ENCODE measurements at regions not wholly inside any gene's neighbourhood (a gene's known extent, or its start where the extent isn't known, plus 50 kb on each side); places are given as distances from the start of the nearest gene placed in this dataset.
"Not testable (repeated sequence)": the region's sequence is repeated elsewhere in the genome, so short reads cannot be mapped to it uniquely, and the experiment has no call there.

- DNase-seq (ENCODE audit: low read depth, low spot score); ATAC-seq; BruUV-seq (replicated peaks); H3K27me3 ChIP-seq (ENCODE audit: control insufficient read depth, insufficient read depth, low read length); H3K4me1 ChIP-seq (ENCODE audit: control insufficient read depth, insufficient read depth, low read length); H3K36me3 ChIP-seq (ENCODE audit: control insufficient read depth, insufficient read depth, low read length); intact Hi-C loops (cut with micrococcal nuclease; ENCODE audit: unreplicated experiment); H3K4me3 ChIP-seq (ENCODE audit: low read depth in 2 of 2, low read length in 2 of 2); POLR2A ChIA-PET; H3K9me3 ChIP-seq (ENCODE audit: control insufficient read depth, insufficient read depth, low read depth, low read length); in situ Hi-C loops (cut with HindIII; ENCODE audit: low pct_unique_long_range_greater_than_20kb, low sequenced_read_pairs); H3K27ac ChIP-seq (ENCODE audit: low read length): not testable (repeated sequence)
- CTCF ChIA-PET = interaction anchor here (0.7 kb wide), 1 partner anchor 946 kb away, joined by 4 read pairs; no protein-coding TSS in a partner anchor
These were observed 96.4 kb upstream of the NBPF19 start for GRCh38 chr1:149378462-149378861.

- POLR2A ChIA-PET; H3K9me3 ChIP-seq (ENCODE audit: control insufficient read depth, insufficient read depth, low read depth, low read length); H3K4me1 ChIP-seq (ENCODE audit: control insufficient read depth, insufficient read depth, low read length); in situ Hi-C loops (cut with HindIII; ENCODE audit: low pct_unique_long_range_greater_than_20kb, low sequenced_read_pairs); CTCF ChIA-PET; H3K27ac ChIP-seq (ENCODE audit: low read length); intact Hi-C loops (cut with micrococcal nuclease; ENCODE audit: unreplicated experiment); H3K27me3 ChIP-seq (ENCODE audit: control insufficient read depth, insufficient read depth, low read length); H3K36me3 ChIP-seq (ENCODE audit: control insufficient read depth, insufficient read depth, low read length); BruUV-seq (replicated peaks): not testable (repeated sequence)
- ATAC-seq = peak; percentile 100
- peak; percentile 55 for DNase-seq (ENCODE audit: low read depth, low spot score)
- peak overlapping the region; percentile 30 to 31; a peak in 3 of 4 replicates for H3K4me3 ChIP-seq (ENCODE audit: low read depth in 2 of 2, low read length in 2 of 2)
These were observed 84.5 kb upstream of the NBPF19 start for GRCh38 chr1:149390173-149390926.

- DNase-seq (ENCODE audit: low read depth, low spot score); in situ Hi-C loops (cut with HindIII; ENCODE audit: low pct_unique_long_range_greater_than_20kb, low sequenced_read_pairs); CTCF ChIA-PET; H3K9me3 ChIP-seq (ENCODE audit: control insufficient read depth, insufficient read depth, low read depth, low read length); POLR2A ChIA-PET; H3K4me1 ChIP-seq (ENCODE audit: control insufficient read depth, insufficient read depth, low read length); H3K27ac ChIP-seq (ENCODE audit: low read length); BruUV-seq (replicated peaks); H3K27me3 ChIP-seq (ENCODE audit: control insufficient read depth, insufficient read depth, low read length); intact Hi-C loops (cut with micrococcal nuclease; ENCODE audit: unreplicated experiment); H3K36me3 ChIP-seq (ENCODE audit: control insufficient read depth, insufficient read depth, low read length): not testable (repeated sequence)
- peak; percentile 31; the same call in 1 of the 2 replicates for ATAC-seq
- H3K4me3 ChIP-seq (ENCODE audit: low read depth in 2 of 2, low read length in 2 of 2) = peak overlapping the region; percentile 26 to 31; a peak in 3 of 4 replicates
These were observed 83.9 kb upstream of the NBPF19 start for GRCh38 chr1:149390931-149391330.

- in situ Hi-C loops (cut with HindIII; ENCODE audit: low pct_unique_long_range_greater_than_20kb, low sequenced_read_pairs); H3K27me3 ChIP-seq (ENCODE audit: control insufficient read depth, insufficient read depth, low read length); POLR2A ChIA-PET; H3K36me3 ChIP-seq (ENCODE audit: control insufficient read depth, insufficient read depth, low read length); BruUV-seq (replicated peaks); intact Hi-C loops (cut with micrococcal nuclease; ENCODE audit: unreplicated experiment); CTCF ChIA-PET; H3K4me3 ChIP-seq (ENCODE audit: low read depth in 2 of 2, low read length in 2 of 2); H3K4me1 ChIP-seq (ENCODE audit: control insufficient read depth, insufficient read depth, low read length); DNase-seq (ENCODE audit: low read depth, low spot score); H3K9me3 ChIP-seq (ENCODE audit: control insufficient read depth, insufficient read depth, low read depth, low read length); ATAC-seq; H3K27ac ChIP-seq (ENCODE audit: low read length): not testable (repeated sequence)
These were observed 79.0 kb upstream of the NBPF19 start for GRCh38 chr1:149395802-149396201.

GRCh38 chr1:149398527-149398926 lies 76.3 kb upstream of the NBPF19 start:
- BruUV-seq (replicated peaks); H3K27me3 ChIP-seq (ENCODE audit: control insufficient read depth, insufficient read depth, low read length); H3K4me3 ChIP-seq (ENCODE audit: low read depth in 2 of 2, low read length in 2 of 2); CTCF ChIA-PET; H3K4me1 ChIP-seq (ENCODE audit: control insufficient read depth, insufficient read depth, low read length); DNase-seq (ENCODE audit: low read depth, low spot score); H3K9me3 ChIP-seq (ENCODE audit: control insufficient read depth, insufficient read depth, low read depth, low read length); H3K36me3 ChIP-seq (ENCODE audit: control insufficient read depth, insufficient read depth, low read length); POLR2A ChIA-PET; ATAC-seq; in situ Hi-C loops (cut with HindIII; ENCODE audit: low pct_unique_long_range_greater_than_20kb, low sequenced_read_pairs); H3K27ac ChIP-seq (ENCODE audit: low read length); intact Hi-C loops (cut with micrococcal nuclease; ENCODE audit: unreplicated experiment): not testable (repeated sequence)

- CTCF ChIA-PET; DNase-seq (ENCODE audit: low read depth, low spot score); intact Hi-C loops (cut with micrococcal nuclease; ENCODE audit: unreplicated experiment); POLR2A ChIA-PET; H3K27me3 ChIP-seq (ENCODE audit: control insufficient read depth, insufficient read depth, low read length); H3K9me3 ChIP-seq (ENCODE audit: control insufficient read depth, insufficient read depth, low read depth, low read length); H3K4me3 ChIP-seq (ENCODE audit: low read depth in 2 of 2, low read length in 2 of 2); H3K4me1 ChIP-seq (ENCODE audit: control insufficient read depth, insufficient read depth, low read length); H3K36me3 ChIP-seq (ENCODE audit: control insufficient read depth, insufficient read depth, low read length); H3K27ac ChIP-seq (ENCODE audit: low read length); in situ Hi-C loops (cut with HindIII; ENCODE audit: low pct_unique_long_range_greater_than_20kb, low sequenced_read_pairs); ATAC-seq; BruUV-seq (replicated peaks): not testable (repeated sequence)
These were observed 66.4 kb upstream of the NBPF19 start for GRCh38 chr1:149408404-149408803.

GRCh38 chr1:149415373-149415772 lies 59.5 kb upstream of the NBPF19 start:
- ATAC-seq; DNase-seq (ENCODE audit: low read depth, low spot score); POLR2A ChIA-PET; H3K9me3 ChIP-seq (ENCODE audit: control insufficient read depth, insufficient read depth, low read depth, low read length); H3K27me3 ChIP-seq (ENCODE audit: control insufficient read depth, insufficient read depth, low read length); H3K36me3 ChIP-seq (ENCODE audit: control insufficient read depth, insufficient read depth, low read length); BruUV-seq (replicated peaks); CTCF ChIA-PET; H3K4me3 ChIP-seq (ENCODE audit: low read depth in 2 of 2, low read length in 2 of 2); H3K4me1 ChIP-seq (ENCODE audit: control insufficient read depth, insufficient read depth, low read length); H3K27ac ChIP-seq (ENCODE audit: low read length); intact Hi-C loops (cut with micrococcal nuclease; ENCODE audit: unreplicated experiment); in situ Hi-C loops (cut with HindIII; ENCODE audit: low pct_unique_long_range_greater_than_20kb, low sequenced_read_pairs): not testable (repeated sequence)
